ENCODE measurements at regions not wholly inside any gene's neighbourhood (a gene's known extent, or its start where the extent isn't known, plus 50 kb on each side); places are given as distances from the start of the nearest gene placed in this dataset.

DNA sequence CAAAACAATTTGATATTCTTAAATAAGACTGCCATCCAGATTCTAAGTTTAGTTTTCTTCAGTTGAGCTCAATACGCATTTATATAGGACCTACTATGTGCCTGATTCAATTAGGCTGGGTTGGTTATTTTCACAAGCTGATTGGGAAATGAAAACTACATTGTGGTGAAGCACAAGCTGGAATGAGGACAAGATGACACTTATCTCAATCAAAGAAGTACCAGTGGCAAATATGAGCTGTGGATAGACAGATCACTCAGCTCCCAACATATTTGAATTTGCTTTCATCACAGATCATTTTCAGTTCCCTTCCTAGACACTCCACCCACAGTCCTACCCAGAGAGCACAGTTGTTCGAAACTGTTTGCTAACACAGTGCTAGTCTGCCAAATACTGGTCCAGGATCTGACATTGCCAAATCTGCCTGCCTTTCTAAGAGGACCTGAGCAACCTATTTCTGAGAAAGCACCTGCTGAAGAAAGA, 74.7 kb downstream of the LLPH start:
- DNase-seq (ENCODE audit: low spot score in 2 of 2) = no peak
- Histone ChIP-seq H3K9me3 (no peaks in the 10 kb centered on the region), H3K27ac (no peak overlapping the region), H3K4me1 (no peaks in the 10 kb centered on the region), H3K36me3 (no peaks in the 10 kb centered on the region), H3K27me3 (peaks cover 0 to 3% of the 10 kb centered on the region in 2 donors), H3K4me3 (no peak overlapping the region)
- TF ChIP-seq POLR2A (IDR thresholded peaks at IDR 0.05) = no peak
- TF ChIP-seq, protein P1, sequence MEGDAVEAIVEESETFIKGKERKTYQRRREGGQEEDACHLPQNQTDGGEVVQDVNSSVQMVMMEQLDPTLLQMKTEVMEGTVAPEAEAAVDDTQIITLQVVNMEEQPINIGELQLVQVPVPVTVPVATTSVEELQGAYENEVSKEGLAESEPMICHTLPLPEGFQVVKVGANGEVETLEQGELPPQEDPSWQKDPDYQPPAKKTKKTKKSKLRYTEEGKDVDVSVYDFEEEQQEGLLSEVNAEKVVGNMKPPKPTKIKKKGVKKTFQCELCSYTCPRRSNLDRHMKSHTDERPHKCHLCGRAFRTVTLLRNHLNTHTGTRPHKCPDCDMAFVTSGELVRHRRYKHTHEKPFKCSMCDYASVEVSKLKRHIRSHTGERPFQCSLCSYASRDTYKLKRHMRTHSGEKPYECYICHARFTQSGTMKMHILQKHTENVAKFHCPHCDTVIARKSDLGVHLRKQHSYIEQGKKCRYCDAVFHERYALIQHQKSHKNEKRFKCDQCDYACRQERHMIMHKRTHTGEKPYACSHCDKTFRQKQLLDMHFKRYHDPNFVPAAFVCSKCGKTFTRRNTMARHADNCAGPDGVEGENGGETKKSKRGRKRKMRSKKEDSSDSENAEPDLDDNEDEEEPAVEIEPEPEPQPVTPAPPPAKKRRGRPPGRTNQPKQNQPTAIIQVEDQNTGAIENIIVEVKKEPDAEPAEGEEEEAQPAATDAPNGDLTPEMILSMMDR (IDR thresholded peaks at IDR 0.05) = no peak
- no peak for TF ChIP-seq EP300 (IDR thresholded peaks at IDR 0.05)
- 62 to 75% methylated on average over 2 of the region's 2 CpGs for WGBS, 2 donors

DNA sequence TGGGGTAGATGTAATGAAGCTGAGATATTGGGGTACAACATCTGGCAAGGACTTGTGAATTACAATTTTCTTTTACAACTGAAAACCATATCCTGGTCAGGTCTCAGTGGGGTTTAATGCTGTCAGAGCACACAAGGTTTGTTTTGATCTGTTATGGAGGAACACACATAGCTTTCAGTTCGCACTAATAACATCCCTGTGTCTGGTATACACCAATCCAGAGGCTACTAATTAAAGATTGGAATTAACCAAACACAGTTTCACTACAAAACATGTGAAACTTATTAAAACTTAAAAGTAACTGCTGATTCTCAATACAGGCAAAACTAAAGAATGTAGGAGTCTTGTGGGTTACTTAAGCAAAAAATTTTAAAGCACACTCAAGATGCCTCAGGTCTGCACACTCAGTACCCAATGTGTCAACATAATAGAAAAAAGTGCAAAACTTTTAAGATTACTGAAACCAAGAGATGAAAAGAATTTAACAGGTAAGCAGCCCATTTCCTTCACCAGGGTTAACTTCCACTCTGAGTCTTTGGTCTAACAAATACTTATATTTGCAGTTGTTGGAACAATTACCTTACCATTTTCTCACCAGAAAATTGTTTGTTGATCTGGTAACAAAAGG, 77.4 kb downstream of the LLPH start:
- DNase-seq (ENCODE audit: low spot score in 2 of 2) = no peak
- Histone ChIP-seq H3K4me1 (no peaks in the 10 kb centered on the region), H3K27me3 (peaks cover 0 to 6% of the 10 kb centered on the region in 2 donors), H3K27ac (no peak overlapping the region), H3K9me3 (no peaks in the 10 kb centered on the region), H3K4me3 (no peak overlapping the region), H3K36me3 (no peaks in the 10 kb centered on the region)
- TF ChIP-seq POLR2A (IDR thresholded peaks at IDR 0.05) = no peak
- no peak for TF ChIP-seq EP300 (IDR thresholded peaks at IDR 0.05)
- TF ChIP-seq, protein P1 (IDR thresholded peaks at IDR 0.05) = no peak
- 91 to 94% methylated on average over 1 of the region's 1 CpG for WGBS, 2 donors

DNA sequence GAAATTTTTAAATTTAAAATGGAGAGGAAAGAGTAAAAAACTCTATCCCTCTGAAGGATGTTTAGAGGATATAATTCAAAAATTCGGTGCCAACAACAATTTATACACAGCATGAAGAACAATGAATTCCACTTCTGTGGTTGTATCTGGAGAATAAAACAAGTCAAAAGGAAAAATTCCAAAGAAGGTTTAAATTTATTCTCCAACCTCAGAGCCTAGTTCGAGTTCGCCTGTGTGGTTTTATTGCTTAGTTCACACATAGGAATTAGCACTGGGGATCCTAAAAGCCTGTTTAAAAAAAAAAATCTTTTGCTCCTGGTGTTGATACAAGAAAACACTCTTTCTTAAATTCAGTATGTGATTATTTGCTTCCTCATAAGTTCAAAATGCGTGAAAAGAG, 79.2 kb downstream of the LLPH start:
- WGBS, 2 donors = 45 to 47% methylated on average over 4 of the region's 4 CpGs
- H3K27me3 ChIP-seq = peaks cover 0 to 6% of the 10 kb centered on the region in 2 donors
- no peak overlapping the region for H3K27ac ChIP-seq
- H3K4me3 ChIP-seq = no peak overlapping the region
- H3K4me1 ChIP-seq = no peaks in the 10 kb centered on the region
- DNase-seq (ENCODE audit: low spot score in 2 of 2) = no peak
- H3K36me3 ChIP-seq = no peaks in the 10 kb centered on the region
- no peak for TF ChIP-seq EP300 (IDR thresholded peaks at IDR 0.05)
- H3K9me3 ChIP-seq = no peaks in the 10 kb centered on the region

DNA sequence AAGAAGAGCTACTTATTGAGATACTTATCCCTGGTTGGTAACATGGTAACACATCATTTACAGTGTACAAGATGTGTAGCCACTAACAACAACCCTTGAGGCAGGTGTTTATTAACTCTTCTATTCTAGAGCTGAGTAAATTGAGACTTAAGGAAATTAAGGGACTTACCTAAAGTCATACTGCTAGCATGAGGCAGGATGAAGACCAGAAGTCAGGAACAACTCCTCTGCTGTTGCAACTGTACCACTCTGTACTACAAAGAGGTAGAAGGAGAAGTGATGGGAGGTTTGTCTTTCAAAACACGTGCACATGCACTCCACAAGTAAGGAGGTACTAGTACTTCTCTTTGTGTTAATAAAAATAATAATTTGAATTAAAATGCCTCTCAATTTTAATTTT, 79.9 kb downstream of the LLPH start:
- Histone ChIP-seq H3K4me1 (no peaks in the 10 kb centered on the region), H3K9me3 (no peaks in the 10 kb centered on the region), H3K4me3 (no peak overlapping the region), H3K36me3 (no peaks in the 10 kb centered on the region), H3K27me3 (peaks cover 0 to 6% of the 10 kb centered on the region in 2 donors), H3K27ac (no peak overlapping the region)
- TF ChIP-seq EP300 (IDR thresholded peaks at IDR 0.05) (no peak), POLR2A (IDR thresholded peaks at IDR 0.05) (no peak)
- TF ChIP-seq, protein P1 (IDR thresholded peaks at IDR 0.05) = no peak
- no peak for DNase-seq (ENCODE audit: low spot score in 2 of 2)
- WGBS, 2 donors = 84 to 87% methylated on average over 1 of the region's 1 CpG

DNA sequence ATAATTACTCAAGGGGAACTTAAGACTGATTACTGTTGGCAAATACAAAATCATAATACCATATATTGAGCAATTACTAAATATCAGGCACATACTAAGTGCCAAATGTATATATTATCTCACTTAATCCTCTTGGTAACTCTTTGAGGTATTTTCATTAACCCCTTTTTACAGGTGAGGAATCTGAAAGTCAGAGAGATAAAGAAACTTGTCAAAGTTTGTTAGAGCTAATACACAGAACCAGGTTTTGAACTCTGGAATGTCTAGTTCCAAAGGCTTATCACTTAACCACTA, 80.3 kb downstream of the LLPH start:
- DNase-seq (ENCODE audit: low spot score in 2 of 2) = no peak
- no peak overlapping the region for H3K4me3 ChIP-seq
- H3K27me3 ChIP-seq = peaks cover 0 to 6% of the 10 kb centered on the region in 2 donors
- H3K4me1 ChIP-seq = no peaks in the 10 kb centered on the region
- no peak overlapping the region for H3K27ac ChIP-seq
- TF ChIP-seq EP300 (IDR thresholded peaks at IDR 0.05) (no peak), POLR2A (IDR thresholded peaks at IDR 0.05) (no peak)
- TF ChIP-seq, protein P1 (IDR thresholded peaks at IDR 0.05) = no peak
- no peaks in the 10 kb centered on the region for H3K36me3 ChIP-seq
- no peaks in the 10 kb centered on the region for H3K9me3 ChIP-seq
